AG09309 (cell line): ENCODE measurements at regions not wholly inside any gene's neighbourhood (a gene's known extent, or its start where the extent isn't known, plus 50 kb on each side); places are given as distances from the start of the nearest gene placed in this dataset.
A peak's percentile ranks its signal among the peaks of the same experiment; 100 is the strongest.

Experiments used
- DNase-seq: peaks from one replicate; pipeline ENCODE4 v3.0.0-alpha.2; 2010; ENCODE audit warnings: low read depth
- H3K4me3 ChIP-seq: 2 replicates; pipeline ENCODE4 v1.5.1; 2011; ENCODE audit warnings: mild to moderate bottlenecking, low read depth, low read length, moderate library complexity; ENCODE audit not compliant: control insufficient read depth
- CTCF ChIP-seq: IDR thresholded peaks from 2 replicates; pipeline ENCODE4 v1.5.1; 2011; ENCODE audit warnings: mild to moderate bottlenecking, low read depth, low read length, inconsistent platforms; ENCODE audit not compliant: insufficient read depth, control insufficient read depth; ENCODE audit errors: missing control alignments

GRCh38 chr2:220079595-220079994 is 452.2 kb downstream of the SLC4A3 start:
- DNase-seq: no peak
- no peak overlapping the region for H3K4me3 ChIP-seq
- no peak for TF ChIP-seq CTCF

- DNase-seq: no peak
- H3K4me3 ChIP-seq: no peak overlapping the region
- TF ChIP-seq CTCF: no peak
Observed at GRCh38 chr2:220081171-220081570, 453.7 kb downstream of the SLC4A3 start.

GRCh38 chr2:220090050-220090449 is 462.6 kb downstream of the SLC4A3 start:
- DNase-seq: peak; percentile 34
- H3K4me3 ChIP-seq: no peak overlapping the region
- no peak for TF ChIP-seq CTCF

- H3K4me3 ChIP-seq: no peak overlapping the region
- TF ChIP-seq CTCF: no peak
- DNase-seq: no peak
Observed at GRCh38 chr2:220096406-220096805, 469.0 kb downstream of the SLC4A3 start.

- TF ChIP-seq CTCF: no peak
- no peak overlapping the region for H3K4me3 ChIP-seq
- no peak for DNase-seq
Observed at GRCh38 chr2:220101980-220102379, 474.6 kb downstream of the SLC4A3 start.

GRCh38 chr2:220103596-220103995 is 476.2 kb downstream of the SLC4A3 start:
- TF ChIP-seq CTCF: no peak
- no peak overlapping the region for H3K4me3 ChIP-seq
- DNase-seq: no peak

GRCh38 chr2:220104871-220105351 is 477.5 kb downstream of the SLC4A3 start:
- H3K4me3 ChIP-seq: no peak overlapping the region
- DNase-seq: peak; percentile 77
- TF ChIP-seq CTCF: peak; percentile 73
